ENCODE measurements at regions not wholly inside any gene's neighbourhood (a gene's known extent, or its start where the extent isn't known, plus 50 kb on each side); places are given as distances from the start of the nearest gene placed in this dataset.

DNA sequence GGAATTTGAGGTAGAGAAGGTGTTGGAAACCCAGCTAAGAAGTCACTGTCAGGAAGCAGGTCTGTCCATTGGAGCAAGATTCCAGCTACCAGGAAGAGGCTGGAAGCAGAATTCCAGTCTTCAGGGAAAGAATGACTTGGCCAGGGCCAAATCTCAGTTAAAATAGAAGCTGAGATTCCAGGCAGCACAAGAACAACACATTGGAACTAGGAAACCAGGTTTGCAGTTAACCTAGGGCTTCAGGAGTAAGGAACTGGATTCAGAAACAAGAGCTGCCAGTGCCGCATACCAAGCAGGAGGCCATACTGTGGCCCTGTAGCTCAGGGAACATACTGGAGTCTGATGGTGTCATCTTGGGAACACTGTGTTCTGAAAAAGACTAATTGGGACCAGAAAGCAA lies 73.7 kb upstream of the FUCA2 start:
- no peaks in the 10 kb centered on the region for H3K4me1 ChIP-seq
- no peaks in the 10 kb centered on the region for H3K36me3 ChIP-seq
- intact Hi-C loops (cut with DNase I; ENCODE audit: low total_unique reads), result no loop called here
- TF ChIP-seq POLR2AphosphoS5 (IDR thresholded peaks at IDR 0.05) (no peak), CTCF (IDR thresholded peaks at IDR 0.05 in 8 of 11, conservative IDR thresholded peaks at IDR 0.05 in 3 of 11) (no peak), POLR2A (IDR thresholded peaks at IDR 0.05) (no peak)
- 93 to 100% (median 98%) methylated on average over 1 of the region's 1 CpG for WGBS, 5 donors
- no peak overlapping the region for H3K4me3 ChIP-seq
- H3K27me3 ChIP-seq (replicated peaks in 1 of 7), result no peaks in the 10 kb centered on the region
- no peak overlapping the region for H3K27ac ChIP-seq
- DNase-seq, result no peak
- peaks cover 0 to 5% (median 0%) of the 10 kb centered on the region in 8 donors for H3K9me3 ChIP-seq

DNA sequence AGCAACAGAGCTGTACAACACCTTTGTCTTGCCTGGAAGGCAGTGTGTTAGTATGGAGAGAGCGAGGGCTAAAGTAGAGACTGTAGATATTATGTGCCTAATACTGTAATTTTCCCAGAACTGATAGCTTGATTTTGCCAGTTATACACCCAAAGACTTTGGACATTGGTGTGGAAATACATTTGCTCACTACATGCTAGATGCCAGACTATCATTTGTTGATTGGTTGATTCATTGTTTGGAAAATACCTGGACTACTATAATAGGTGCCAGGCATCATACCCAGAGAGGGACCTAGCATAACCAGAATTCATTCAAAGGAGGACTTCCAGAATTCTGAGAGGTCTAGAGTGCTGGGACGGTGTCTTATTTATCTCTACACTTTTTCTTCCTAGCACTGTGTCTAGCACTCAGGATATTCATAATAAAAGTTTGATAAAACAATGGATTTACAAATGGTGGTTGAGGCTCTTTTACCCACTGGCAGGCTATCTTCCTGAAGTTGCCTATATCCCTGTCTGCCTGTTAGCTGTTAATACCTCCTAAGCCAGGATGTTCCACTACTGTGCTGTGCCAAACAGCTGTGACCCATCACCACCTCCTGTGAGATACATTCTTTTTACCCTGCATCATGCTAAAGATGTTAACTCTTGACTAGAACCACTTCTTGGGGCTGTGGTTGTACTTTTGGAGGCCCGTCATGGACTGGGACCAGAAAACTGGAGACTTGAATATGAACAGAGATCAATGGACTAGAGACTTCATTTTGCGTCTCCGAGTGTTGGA lies 72.2 kb upstream of the FUCA2 start:
- intact Hi-C loops (cut with DNase I; ENCODE audit: low total_unique reads), result no loop called here
- no peaks in the 10 kb centered on the region for H3K9me3 ChIP-seq
- TF ChIP-seq POLR2AphosphoS5 (IDR thresholded peaks at IDR 0.05) (no peak), CTCF (IDR thresholded peaks at IDR 0.05 in 8 of 11, conservative IDR thresholded peaks at IDR 0.05 in 3 of 11) (no peak), POLR2A (IDR thresholded peaks at IDR 0.05) (no peak)
- H3K4me1 ChIP-seq, result no peaks in the 10 kb centered on the region
- H3K27ac ChIP-seq, result no peak overlapping the region
- DNase-seq, result no peak
- H3K4me3 ChIP-seq, result no peak overlapping the region
- WGBS, 5 donors, result 95 to 99% (median 97%) methylated on average over 5 of the region's 5 CpGs
- no peaks in the 10 kb centered on the region for H3K36me3 ChIP-seq
- no peaks in the 10 kb centered on the region for H3K27me3 ChIP-seq (replicated peaks in 1 of 7)

DNA sequence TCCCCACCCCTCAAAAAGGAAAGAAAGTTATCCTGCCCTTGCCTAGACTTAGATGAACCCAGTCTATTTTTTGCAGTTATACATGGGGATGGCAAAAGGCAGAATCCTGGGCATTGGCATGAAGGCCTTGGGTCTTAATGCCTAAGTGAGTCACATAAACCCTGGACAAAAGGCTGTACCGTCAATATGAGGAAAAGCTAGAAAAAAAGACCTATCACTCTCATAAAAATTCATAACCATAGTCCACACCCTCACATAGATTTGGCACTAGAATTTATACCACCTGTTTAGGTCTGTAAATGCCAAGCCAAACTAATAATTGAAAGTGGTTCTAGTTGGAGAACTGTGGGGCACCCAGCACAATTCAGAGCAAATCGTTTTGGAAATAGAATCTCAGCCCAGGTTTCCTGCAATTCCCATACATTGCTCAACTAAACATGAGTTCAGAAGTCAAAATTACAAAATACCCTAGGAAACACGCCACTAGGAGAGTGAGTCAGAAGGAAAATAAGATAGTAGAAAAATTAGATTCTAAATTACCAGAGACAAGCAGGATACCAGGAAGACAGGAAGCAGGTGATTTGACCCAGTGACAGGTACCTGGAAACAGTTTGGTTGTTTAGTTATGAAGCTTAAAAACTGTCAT lies 70.4 kb upstream of the FUCA2 start:
- intact Hi-C loops (cut with DNase I; ENCODE audit: low total_unique reads), result no loop called here
- no peaks in the 10 kb centered on the region for H3K4me1 ChIP-seq
- H3K27me3 ChIP-seq (replicated peaks in 1 of 7), result no peaks in the 10 kb centered on the region
- H3K9me3 ChIP-seq, result no peaks in the 10 kb centered on the region
- H3K36me3 ChIP-seq, result no peaks in the 10 kb centered on the region
- H3K27ac ChIP-seq, result no peak overlapping the region
- 68 to 87% (median 72%) methylated on average over 3 of the region's 3 CpGs for WGBS, 5 donors
- no peak overlapping the region for H3K4me3 ChIP-seq
- TF ChIP-seq POLR2A (IDR thresholded peaks at IDR 0.05), result no peak
- TF ChIP-seq CTCF (IDR thresholded peaks at IDR 0.05 in 8 of 11, conservative IDR thresholded peaks at IDR 0.05 in 3 of 11), result no peak
- no peak for TF ChIP-seq POLR2AphosphoS5 (IDR thresholded peaks at IDR 0.05)
- DNase-seq, result no peak

GRCh38 chr6:143579703-143580102 lies 68.2 kb upstream of the FUCA2 start:
- no peak overlapping the region for H3K4me3 ChIP-seq
- H3K9me3 ChIP-seq, result no peaks in the 10 kb centered on the region
- TF ChIP-seq POLR2A (IDR thresholded peaks at IDR 0.05) (no peak), CTCF (IDR thresholded peaks at IDR 0.05 in 8 of 11, conservative IDR thresholded peaks at IDR 0.05 in 3 of 11) (no peak), POLR2AphosphoS5 (IDR thresholded peaks at IDR 0.05) (no peak)
- H3K27me3 ChIP-seq (replicated peaks in 1 of 7), result no peaks in the 10 kb centered on the region
- no peaks in the 10 kb centered on the region for H3K36me3 ChIP-seq
- DNase-seq, result no peak
- WGBS, 5 donors, result 96 to 99% (median 97%) methylated on average over 8 of the region's 8 CpGs
- H3K27ac ChIP-seq, result no peak overlapping the region
- intact Hi-C loops (cut with DNase I; ENCODE audit: low total_unique reads), result no loop called here
- peaks cover 0 to 7% (median 2%) of the 10 kb centered on the region in 6 donors for H3K4me1 ChIP-seq
